IMR-90 (cell line): ENCODE measurements at regions not wholly inside any gene's neighbourhood (a gene's known extent, or its start where the extent isn't known, plus 50 kb on each side); places are given as distances from the start of the nearest gene placed in this dataset.
A peak's percentile ranks its signal among the peaks of the same experiment; 100 is the strongest.

ENCODE experiments used
- ATAC-seq: fragments of 200-7000 bp; cut with Tn5 transposase; 2 replicates; pipeline ENCODE4 v1.9.1; 2020; ENCODE audit warnings: low read depth, mild to moderate bottlenecking, moderate library complexity
- BruUV-seq: library from RNA; stranded (reverse); fragments of 400-500 nt; replicated peaks from 2 replicates; lab custom pipeline; 2021; lab: Mats Ljungman, UMichigan
- CTCF ChIA-PET: fragments of 300-600 bp; formaldehyde crosslinking; extraction: SDS; loops from one replicate; lab custom pipeline; 2021; ENCODE audit warnings: antibody characterized with exemption; lab: Yijun Ruan, JAX
- POLR2A ChIA-PET: fragments of 300-600 bp; sonication (Branson Sonifier 250); formaldehyde crosslinking; loops from one replicate; lab custom pipeline; 2022; ENCODE audit warnings: antibody characterized with exemption; ENCODE audit not compliant: unreplicated experiment; lab: Charles Lee
- DNase-seq: peaks from one replicate; pipeline ENCODE4 v3.0.0; 2013
- H2AFZ ChIP-seq: replicated peaks from 2 replicates; pipeline ENCODE3; 2013; ENCODE audit warnings: low read length, mild to moderate bottlenecking; ENCODE audit not compliant: poor library complexity
- H2AK5ac ChIP-seq: 2 replicates; pipeline ENCODE4 v1.6.1; 2013; ENCODE audit warnings: low read depth, low read length, inconsistent platforms
- H2AK9ac ChIP-seq: replicated peaks from 2 replicates; pipeline ENCODE3; 2013; ENCODE audit warnings: mild to moderate bottlenecking, low read depth, low read length, moderate library complexity; ENCODE audit not compliant: poor library complexity
- H2BK120ac ChIP-seq: 2 replicates; pipeline ENCODE4 v1.6.1; 2013; ENCODE audit warnings: low read depth, low read length, inconsistent platforms
- H2BK15ac ChIP-seq: 3 replicates; pipeline ENCODE4 v1.6.1; 2013; ENCODE audit warnings: low read depth, low read length, inconsistent platforms
- H2BK20ac ChIP-seq: 2 replicates; pipeline ENCODE4 v1.6.1; 2013; ENCODE audit warnings: low read depth, mild to moderate bottlenecking, inconsistent platforms, low read length, moderate library complexity
- H2BK5ac ChIP-seq: 2 replicates; pipeline ENCODE4 v1.6.1; 2013; ENCODE audit warnings: mild to moderate bottlenecking, low read depth, low read length, inconsistent platforms; ENCODE audit not compliant: poor library complexity, severe bottlenecking
- H3K14ac ChIP-seq: replicated peaks from 2 replicates; pipeline ENCODE4 v1.6.1; 2013; ENCODE audit warnings: low read depth, low read length, inconsistent platforms
- H3K18ac ChIP-seq: 2 replicates; pipeline ENCODE4 v1.6.1; 2013; ENCODE audit warnings: low read depth, low read length, control low read depth
- H3K23ac ChIP-seq: 2 replicates; pipeline ENCODE4 v1.6.1; 2013; ENCODE audit warnings: low read depth, low read length, inconsistent platforms
- H3K27ac ChIP-seq: 2 replicates; pipeline ENCODE4 v1.5.1; 2013; ENCODE audit warnings: mild to moderate bottlenecking, control low read depth, low read length; ENCODE audit not compliant: insufficient read depth
- H3K27me3 ChIP-seq: 2 replicates; pipeline ENCODE4 v1.6.1; 2013; ENCODE audit warnings: low read length; ENCODE audit not compliant: control insufficient read depth, insufficient read depth
- H3K36me3 ChIP-seq: 2 replicates; pipeline ENCODE4 v1.6.1; 2013; ENCODE audit warnings: low read length, mixed read lengths; ENCODE audit not compliant: control insufficient read depth, insufficient read depth
- H3K4ac ChIP-seq: 2 replicates; pipeline ENCODE4 v1.6.1; 2013; ENCODE audit warnings: low read depth, low read length, inconsistent platforms
- H3K4me1 ChIP-seq: 2 replicates; pipeline ENCODE4 v1.6.1; 2013; ENCODE audit warnings: low read length, mixed read lengths; ENCODE audit not compliant: control insufficient read depth, insufficient read depth
- H3K4me2 ChIP-seq: 2 replicates; pipeline ENCODE4 v1.6.1; 2013; ENCODE audit warnings: low read depth, mild to moderate bottlenecking, control low read depth, low read length, moderate library complexity
- H3K4me3 ChIP-seq: 2 replicates; pipeline ENCODE4 v1.5.1; 2013; ENCODE audit warnings: low read depth, mild to moderate bottlenecking, control low read depth, low read length, moderate library complexity; ENCODE audit not compliant: insufficient read depth
- H3K56ac ChIP-seq: 2 replicates; pipeline ENCODE4 v1.6.1; 2013; ENCODE audit warnings: low read length, inconsistent platforms; ENCODE audit not compliant: insufficient read depth; ENCODE audit errors: extremely low read depth
- H3K79me1 ChIP-seq, 2 experiments: 2 replicates each; pipeline ENCODE4 v1.6.1; 2013; ENCODE audit warnings: low read length in 2 of 2, inconsistent platforms in 1 of 2, low read depth in 1 of 2
- H3K9ac ChIP-seq: 2 replicates; pipeline ENCODE4 v1.6.1; 2013; ENCODE audit warnings: low read depth, low read length, control low read depth
- H3K9me1 ChIP-seq: 2 replicates; pipeline ENCODE4 v1.6.1; 2013; ENCODE audit warnings: low read length, inconsistent platforms; ENCODE audit not compliant: insufficient read depth
- H3K9me3 ChIP-seq: 2 replicates; pipeline ENCODE4 v1.6.1; 2013; ENCODE audit warnings: low read length; ENCODE audit not compliant: control insufficient read depth, insufficient read depth
- H4K20me1 ChIP-seq: 2 replicates; pipeline ENCODE4 v1.6.1; 2013; ENCODE audit warnings: low read length, inconsistent platforms; ENCODE audit not compliant: insufficient read depth
- H4K5ac ChIP-seq: 2 replicates; pipeline ENCODE4 v1.6.1; 2013; ENCODE audit warnings: mild to moderate bottlenecking, low read depth, low read length, control low read depth
- H4K8ac ChIP-seq, 2 experiments: 2 replicates each; pipeline ENCODE4 v1.6.1; 2013; ENCODE audit warnings: low read depth in 2 of 2, low read length in 2 of 2, control low read depth in 1 of 2, inconsistent platforms in 1 of 2
- H4K91ac ChIP-seq: 2 replicates; pipeline ENCODE4 v1.6.1; 2013; ENCODE audit warnings: low read depth, low read length, inconsistent platforms; ENCODE audit not compliant: insufficient read depth
- BHLHE40 ChIP-seq: fragments of 150-350 bp; IDR thresholded peaks from 2 replicates; pipeline ENCODE4 v1.6.1; 2016; ENCODE audit warnings: mild to moderate bottlenecking, low read depth, low read length
- CEBPB ChIP-seq: IDR thresholded peaks from 2 replicates; pipeline ENCODE4 v1.6.1; 2012; ENCODE audit warnings: low read depth, low read length, improper control_type of control experiment
- CHD1 ChIP-seq: IDR thresholded peaks from 2 replicates; pipeline ENCODE4 v1.6.1; 2012; ENCODE audit warnings: low read depth, low read length, improper control_type of control experiment
- FOS ChIP-seq: fragments of 150-350 bp; IDR thresholded peaks from 2 replicates; pipeline ENCODE4 v1.6.1; 2016; ENCODE audit warnings: low read depth, low read length
- MAFK ChIP-seq: IDR thresholded peaks from 2 replicates; pipeline ENCODE4 v1.6.1; 2012; ENCODE audit warnings: low read depth, low read length, improper control_type of control experiment
- MXI1 ChIP-seq: IDR thresholded peaks from 2 replicates; pipeline ENCODE4 v1.6.1; 2012; ENCODE audit warnings: low read depth, mild to moderate bottlenecking, low read length, moderate library complexity, borderline replicate concordance
- NFE2L2 ChIP-seq: fragments of 150-350 bp; IDR thresholded peaks from 2 replicates; pipeline ENCODE4 v1.6.1; 2016; ENCODE audit warnings: low read depth, mild to moderate bottlenecking, low read length
- POLR2A ChIP-seq: IDR thresholded peaks from 2 replicates; pipeline ENCODE4 v1.6.1; 2012; ENCODE audit warnings: mild to moderate bottlenecking, low read depth, low read length
- RCOR1 ChIP-seq: IDR thresholded peaks from 2 replicates; pipeline ENCODE4 v1.6.1; 2012; ENCODE audit warnings: mild to moderate bottlenecking, low read length, improper control_type of control experiment; ENCODE audit not compliant: insufficient replicate concordance
- RFX5 ChIP-seq: IDR thresholded peaks from 2 replicates; pipeline ENCODE4 v1.8.0; 2012; ENCODE audit warnings: low read depth, mild to moderate bottlenecking, low read length, moderate library complexity
- WGBS, 2 experiments: methylation state at CpG; one replicate each; pipeline versions ENCODE4 v1.1.5 to v1.1.7; 2013; ENCODE audit warnings: missing lambda C conversion rate in 2 of 2; ENCODE audit not compliant: insufficient read length in 1 of 2; ENCODE audit errors: extremely low coverage in 2 of 2; 5-methylcytosine and 5-hydroxymethylcytosine counted together
- dilution Hi-C: fragments of 300-500 bp; cut with HindIII; formaldehyde crosslinking; loops from one replicate; pipeline ENCODE4 v1.14.3; 2018; ENCODE audit warnings: low sequenced_read_pairs; ENCODE audit not compliant: unreplicated experiment
- in situ Hi-C: fragments of 300-500 bp; cut with MboI; formaldehyde crosslinking; loops from 3 replicates; pipeline ENCODE4 v1.14.3; 2019; ENCODE audit warnings: low sequenced_read_pairs, inconsistent platforms, mixed read lengths
- intact Hi-C: fragments of 100-400 bp; cut with micrococcal nuclease; formaldehyde crosslinking; loops from 2 replicates; pipeline ENCODE4 v1.10.0; 2022
- TF ChIP-seq, protein P1 (sequence below): fragments of 150-350 bp; IDR thresholded peaks from 2 replicates; pipeline ENCODE4 v1.6.1; 2016; ENCODE audit warnings: low read depth, mild to moderate bottlenecking, low read length, moderate library complexity, borderline replicate concordance

DNA sequence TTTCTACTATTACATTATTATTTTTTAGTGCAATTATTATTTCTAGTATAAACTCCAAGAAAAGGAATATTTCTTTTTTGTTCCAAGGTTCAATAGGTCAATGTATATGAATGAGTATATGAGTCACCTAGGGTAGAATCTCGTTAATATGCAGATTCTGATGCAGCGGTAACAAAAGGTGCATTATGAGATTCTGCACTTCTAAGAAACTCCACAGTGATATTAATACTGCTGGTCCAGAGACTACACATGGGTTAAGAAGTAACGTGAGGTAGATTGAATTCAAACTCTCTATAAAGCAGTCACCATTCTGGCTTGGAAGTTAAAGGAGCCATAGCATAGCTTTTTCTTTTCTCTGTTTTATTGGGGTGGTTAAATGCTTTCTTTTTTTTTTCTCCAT is 596.2 kb upstream of the TBL1XR1 start:
- intact Hi-C loops (no loop called here), dilution Hi-C loops (no loop called here), in situ Hi-C loops (no loop called here)
- Histone ChIP-seq H3K23ac (no peak overlapping the region), H3K9me1 (peaks cover 4% of the 10 kb centered on the region), H3K18ac (peak overlapping the region; percentile 57; the same call in 1 of the 2 replicates), H2AK5ac (no peak overlapping the region), H2BK5ac (no peak overlapping the region), H2BK20ac (peak overlapping the region; percentile 58), H3K27me3 (no peaks in the 10 kb centered on the region), H3K79me1 (no peaks in the 10 kb centered on the region), H2AFZ (no peak overlapping the region), H3K36me3 (no peaks in the 10 kb centered on the region), H3K4me1 (peaks cover 4% of the 10 kb centered on the region; the same call in 1 of the 2 replicates), H2AK9ac (no peak overlapping the region), H3K4me2 (no peak overlapping the region), H3K9me3 (no peaks in the 10 kb centered on the region), H4K91ac (no peak overlapping the region), H3K27ac (no peak overlapping the region), H3K4ac (no peak overlapping the region; the same call in 1 of the 2 replicates), H4K20me1 (no peaks in the 10 kb centered on the region), H3K4me3 (no peak overlapping the region), H2BK120ac (peak overlapping the region; percentile 43), H4K8ac (peak overlapping the region in 1 of 2 experiments; percentile 29; a peak in 1 of 4 replicates), H3K14ac (0 out of 2 replicates have a peak overlapping the region, but pooled peaks have one; percentile 3), H3K56ac (no peak overlapping the region), H4K5ac (peak overlapping the region; percentile 35; the same call in 1 of the 2 replicates), H3K9ac (no peak overlapping the region), H2BK15ac (0 out of 3 replicates have a peak overlapping the region, but pooled peaks have one; percentile 33)
- CTCF ChIA-PET: interaction anchor here (0.6 kb wide), 1 partner anchor 63 kb away, joined by 3 read pairs; no protein-coding TSS in a partner anchor
- no CpG with 5 or more reads among the region's 3 CpGs for WGBS, 2 experiments
- TF ChIP-seq CHD1 (no peak), RCOR1 (no peak), BHLHE40 (no peak), RFX5 (no peak), MXI1 (no peak), POLR2A (no peak), CEBPB (no peak), FOS (no peak), MAFK (no peak), NFE2L2 (no peak)
- TF ChIP-seq, protein P1, sequence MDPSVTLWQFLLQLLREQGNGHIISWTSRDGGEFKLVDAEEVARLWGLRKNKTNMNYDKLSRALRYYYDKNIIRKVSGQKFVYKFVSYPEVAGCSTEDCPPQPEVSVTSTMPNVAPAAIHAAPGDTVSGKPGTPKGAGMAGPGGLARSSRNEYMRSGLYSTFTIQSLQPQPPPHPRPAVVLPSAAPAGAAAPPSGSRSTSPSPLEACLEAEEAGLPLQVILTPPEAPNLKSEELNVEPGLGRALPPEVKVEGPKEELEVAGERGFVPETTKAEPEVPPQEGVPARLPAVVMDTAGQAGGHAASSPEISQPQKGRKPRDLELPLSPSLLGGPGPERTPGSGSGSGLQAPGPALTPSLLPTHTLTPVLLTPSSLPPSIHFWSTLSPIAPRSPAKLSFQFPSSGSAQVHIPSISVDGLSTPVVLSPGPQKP: no peak
- ATAC-seq (no peak), DNase-seq (no peak)
- no TSS peak for BruUV-seq
- POLR2A ChIA-PET: interaction anchor here (0.7 kb wide), 1 partner anchor 283 kb away, joined by 3 read pairs; no protein-coding TSS in a partner anchor
